HG02938 (cell line): ENCODE measurements at regions not wholly inside any gene's neighbourhood (a gene's known extent, or its start where the extent isn't known, plus 50 kb on each side); places are given as distances from the start of the nearest gene placed in this dataset.

Experiments
- ATAC-seq: cut with Tn5 transposase; IDR thresholded peaks from one replicate; pipeline ENCODE4 v1.9.1; 2021; ENCODE audit warnings: mild to moderate bottlenecking, moderate library complexity; ENCODE audit not compliant: unreplicated experiment

GRCh38 chr18:46265196-46266156, 161.3 kb downstream of the HAUS1 start:
- no peak for ATAC-seq

- ATAC-seq: no peak
Measured at GRCh38 chr18:46266473-46266872, 162.3 kb downstream of the HAUS1 start.

- no peak for ATAC-seq
Measured at GRCh38 chr18:46268671-46269070, 164.5 kb downstream of the HAUS1 start.

GRCh38 chr18:46269275-46269674, 165.1 kb downstream of the HAUS1 start:
- ATAC-seq: no peak

- ATAC-seq: no peak
Measured at GRCh38 chr18:46271488-46271887, 167.3 kb downstream of the HAUS1 start.

- no peak for ATAC-seq
Measured at GRCh38 chr18:46273861-46274260, 169.7 kb downstream of the HAUS1 start.

DNA sequence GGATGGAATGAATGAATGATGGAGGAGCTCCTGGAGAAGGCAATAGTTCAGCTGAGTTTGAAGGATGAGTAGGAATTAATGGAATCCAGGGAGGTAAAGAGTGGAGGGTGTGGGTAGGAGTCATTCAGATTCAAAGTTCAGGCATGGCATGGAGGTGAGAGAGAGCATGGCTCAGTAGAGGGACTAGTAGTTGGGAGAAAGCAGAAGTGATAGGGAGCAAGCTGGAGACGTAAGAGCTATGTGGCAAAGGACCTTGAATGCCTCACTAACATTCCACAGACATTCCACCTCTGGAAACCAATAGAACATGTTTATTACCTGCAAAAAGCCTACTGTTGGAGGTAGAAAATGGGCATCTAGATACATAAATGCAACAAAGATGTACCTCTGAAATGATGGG, 170.1 kb downstream of the HAUS1 start:
- no peak for ATAC-seq

GRCh38 chr18:46275370-46275769, 171.2 kb downstream of the HAUS1 start:
- ATAC-seq: no peak

DNA sequence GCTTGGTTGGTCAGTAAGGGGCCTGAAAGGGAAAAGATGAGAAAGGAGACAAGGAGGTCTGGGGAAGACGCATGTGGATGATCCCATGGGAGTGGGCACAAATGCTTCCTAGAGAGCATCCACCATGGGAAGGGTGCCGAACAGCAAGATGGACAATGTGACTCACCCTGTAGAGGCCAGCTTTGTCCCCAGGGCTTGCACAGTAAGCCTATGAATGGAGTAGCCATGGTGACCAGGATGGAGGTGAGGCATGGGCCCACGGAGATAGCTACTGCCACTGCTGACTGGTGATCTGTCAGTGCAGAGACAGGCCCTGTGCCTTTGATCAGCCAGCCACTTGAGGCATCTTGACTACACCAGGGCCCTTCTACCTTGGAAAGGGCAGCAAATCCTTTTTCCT, 172.6 kb downstream of the HAUS1 start:
- ATAC-seq: no peak

DNA sequence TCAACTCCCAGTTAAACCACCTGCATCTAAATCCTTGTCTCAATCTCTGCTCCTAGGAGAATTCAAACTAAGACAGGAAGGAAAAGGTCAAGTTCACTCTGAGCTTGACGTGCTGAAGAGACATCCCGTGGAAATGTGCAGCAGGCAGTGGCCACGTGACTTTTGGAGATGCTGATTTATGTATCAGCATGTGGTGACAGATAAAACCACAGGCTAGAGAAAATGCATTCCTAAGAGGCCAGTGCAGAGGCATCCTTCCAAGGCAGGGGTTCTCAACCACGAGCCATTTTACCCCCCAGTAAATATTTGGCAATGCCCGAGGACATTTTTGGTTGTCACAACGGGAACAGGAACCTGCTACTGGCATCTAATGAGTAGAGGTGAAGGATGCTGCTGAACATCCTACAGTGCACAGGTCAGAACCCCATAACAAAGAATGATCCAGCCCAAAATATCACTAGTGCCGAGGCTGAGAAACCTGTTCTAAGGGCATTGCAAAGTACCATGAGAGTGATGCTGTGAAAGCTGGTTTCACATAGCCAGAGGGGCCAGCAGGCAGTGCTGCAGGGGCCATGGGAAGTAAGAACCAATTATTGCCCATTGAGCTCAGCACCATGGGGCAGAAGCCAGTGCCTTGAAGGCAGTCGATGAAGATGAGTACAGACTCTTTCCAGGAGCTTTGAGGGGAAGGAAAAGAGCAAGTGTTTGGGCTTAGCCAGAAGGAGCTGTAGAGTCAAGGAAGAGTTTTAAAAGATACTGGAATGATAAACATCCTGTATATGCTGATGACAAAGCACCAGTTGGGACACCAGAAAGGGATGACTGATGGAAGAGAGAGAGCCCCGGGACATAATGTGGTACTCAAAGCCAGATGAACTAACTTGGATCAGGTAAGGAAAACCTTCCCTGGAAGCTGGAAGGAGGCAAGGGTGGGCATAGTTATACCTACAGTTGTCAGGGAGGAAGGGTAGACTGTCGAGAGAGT, 174.6 kb downstream of the HAUS1 start:
- ATAC-seq: no peak

- ATAC-seq: no peak
Measured at GRCh38 chr18:46279673-46280072, 175.5 kb downstream of the HAUS1 start.

- ATAC-seq: peak; percentile 66
Measured at GRCh38 chr18:46281185-46282176, 177.3 kb downstream of the HAUS1 start.

GRCh38 chr18:46282177-46282570, 178.0 kb downstream of the HAUS1 start:
- no peak for ATAC-seq

GRCh38 chr18:46282646-46283045, 178.5 kb downstream of the HAUS1 start:
- ATAC-seq: no peak

GRCh38 chr18:46283268-46283667, 179.1 kb downstream of the HAUS1 start:
- no peak for ATAC-seq

DNA sequence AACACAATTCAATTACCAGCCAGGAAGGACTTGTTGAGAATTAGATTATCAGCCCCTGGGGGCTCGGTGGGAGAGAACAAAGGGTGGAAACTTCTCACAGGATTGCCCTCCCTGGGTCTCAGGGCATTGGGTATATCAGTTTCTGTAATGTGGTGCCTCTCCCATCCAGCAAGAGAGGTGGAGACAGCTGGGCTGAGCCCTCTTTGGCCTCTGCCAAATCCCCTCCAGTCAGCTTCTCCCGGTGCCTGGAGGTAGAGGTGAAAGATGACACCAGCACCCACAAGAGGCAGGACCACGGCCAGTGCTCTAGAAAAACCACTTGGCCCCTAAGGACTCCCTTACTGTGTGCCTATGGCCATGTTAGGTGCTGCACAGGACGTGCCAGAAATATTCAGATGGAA, 179.7 kb downstream of the HAUS1 start:
- no peak for ATAC-seq

DNA sequence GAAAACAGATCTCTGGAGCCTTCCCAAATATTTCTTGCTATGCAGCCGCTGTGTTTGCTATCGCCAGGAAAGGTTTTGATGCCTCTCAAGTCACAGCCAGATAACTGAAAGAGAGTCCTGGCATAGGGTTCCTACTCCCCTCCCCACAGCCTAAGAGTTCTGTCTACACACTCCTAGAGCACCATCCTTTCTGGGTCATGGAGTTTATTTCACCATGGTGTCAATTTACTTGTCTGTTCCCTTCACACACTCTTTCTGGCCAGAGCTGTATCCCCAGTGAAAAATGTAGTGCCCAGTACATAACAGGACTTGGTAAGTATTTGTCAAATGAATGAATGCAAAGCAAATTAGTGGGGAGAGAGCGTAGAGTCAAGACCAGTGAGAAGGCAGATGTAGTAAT, 185.3 kb downstream of the HAUS1 start:
- no peak for ATAC-seq

- ATAC-seq: no peak
Measured at GRCh38 chr18:46289931-46290330, 185.7 kb downstream of the HAUS1 start.

- no peak for ATAC-seq
Measured at GRCh38 chr18:46290440-46291020, 186.3 kb downstream of the HAUS1 start.

DNA sequence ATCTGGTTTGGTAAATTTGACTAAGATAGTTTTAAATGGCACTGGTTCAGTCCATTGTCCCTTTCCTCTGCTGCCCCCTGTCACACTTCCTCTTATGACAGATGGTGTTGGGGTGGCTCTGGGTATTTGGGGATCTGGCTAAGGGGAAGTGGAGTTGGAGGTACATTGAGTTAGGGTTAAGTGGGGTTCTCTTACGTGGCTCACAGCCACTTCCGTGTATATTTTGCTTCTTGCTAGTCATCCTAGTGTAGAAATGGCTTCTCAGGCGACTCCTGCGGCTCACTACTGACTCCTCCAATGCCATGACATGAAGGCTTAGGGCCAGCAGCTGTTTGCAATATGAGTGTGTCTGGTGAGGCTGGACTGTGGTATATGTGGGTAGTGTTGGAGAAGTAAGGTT, 187.0 kb downstream of the HAUS1 start:
- ATAC-seq: no peak
